ENCODE measurements at regions not wholly inside any gene's neighbourhood (a gene's known extent, or its start where the extent isn't known, plus 50 kb on each side); places are given as distances from the start of the nearest gene placed in this dataset.

DNA sequence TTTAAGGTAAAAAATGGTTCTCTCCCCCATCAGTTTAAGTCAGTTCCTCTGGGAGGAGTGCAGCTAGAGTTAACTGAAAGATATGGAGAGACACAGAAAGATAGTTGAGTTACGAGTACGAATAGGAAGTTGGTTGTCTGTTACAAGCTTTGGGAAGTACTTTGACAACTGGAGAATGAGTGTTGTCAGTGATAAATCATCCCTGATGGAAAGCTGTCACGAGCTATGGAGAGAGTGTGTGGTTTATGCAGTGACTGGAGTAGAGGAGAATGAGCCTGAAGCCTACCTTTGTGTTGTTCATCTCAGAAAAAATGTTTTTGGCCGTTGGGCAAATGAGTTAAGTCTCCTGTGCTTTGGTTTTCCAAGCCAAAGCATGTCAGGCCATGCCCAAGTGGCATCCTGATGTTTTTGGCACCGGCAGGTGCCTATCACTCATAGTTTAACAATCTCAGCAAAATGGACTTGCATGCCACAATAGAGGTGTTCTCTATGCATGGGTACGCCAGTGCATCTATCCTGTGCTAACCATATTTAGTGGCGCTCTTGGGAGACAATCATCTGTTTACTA, 350.2 kb downstream of the IRS2 start:
- Histone ChIP-seq H3K9ac (ENCODE audit: extremely low read depth, insufficient read length, low read length) (no peak overlapping the region), H3K4me1 (ENCODE audit: insufficient read depth, low read length) (no peaks in the 10 kb centered on the region), H3K4me2 (ENCODE audit: insufficient read depth, insufficient read length, low read length) (no peak overlapping the region), H4K8ac (replicated peaks; ENCODE audit: insufficient read length, low read depth, low read length) (no peak overlapping the region), H2BK120ac (ENCODE audit: low read depth, low read length, poor library complexity, severe bottlenecking) (no peak overlapping the region), H3K18ac (ENCODE audit: insufficient read length, low read depth, low read length) (no peak overlapping the region), H2BK20ac (ENCODE audit: low read depth, low read length, poor library complexity, severe bottlenecking) (no peak overlapping the region), H4K5ac (ENCODE audit: insufficient read length, low read depth, low read length) (no peak overlapping the region), H3K79me1 (ENCODE audit: insufficient read depth, low read depth, low read length, poor library complexity, severe bottlenecking) (no peaks in the 10 kb centered on the region), H2BK12ac (ENCODE audit: insufficient read length, low read depth, low read length) (no peak overlapping the region), H3K79me2 (ENCODE audit: insufficient read depth, low read length) (no peaks in the 10 kb centered on the region), H3K23ac (ENCODE audit: insufficient read length, low read depth, low read length) (no peak overlapping the region), H3K23me2 (ENCODE audit: insufficient read length, low read depth, low read length, poor library complexity, severe bottlenecking) (no peaks in the 10 kb centered on the region), H3T11ph (ENCODE audit: low read length) (no peak overlapping the region), H4K91ac (ENCODE audit: insufficient read length, low read depth, low read length) (no peak overlapping the region), H2BK15ac (ENCODE audit: low read depth, low read length) (no peak overlapping the region), H2BK5ac (ENCODE audit: insufficient read length, low read length) (no peak overlapping the region), H4K20me1 (ENCODE audit: control insufficient read depth, insufficient read depth, insufficient read length) (no peaks in the 10 kb centered on the region), H2AFZ (ENCODE audit: low read length) (no peak overlapping the region), H2AK5ac (ENCODE audit: insufficient read length, low read length) (no peak overlapping the region), H3K4ac (ENCODE audit: low read depth, low read length) (no peak overlapping the region), H3K9me3 (ENCODE audit: control insufficient read depth, low read depth, low read length) (no peaks in the 10 kb centered on the region), H3K27me3 (ENCODE audit: insufficient read depth, low read length) (no peaks in the 10 kb centered on the region), H3K14ac (ENCODE audit: insufficient read depth, low read length) (no peak overlapping the region), H3K56ac (ENCODE audit: insufficient read length, low read depth, low read length) (no peak overlapping the region), H3K27ac (ENCODE audit: insufficient read length, low read depth, low read length) (no peak overlapping the region)
- H3K4me3 Mint-ChIP-seq, result no peak overlapping the region
- H3K27ac Mint-ChIP-seq, result no peak overlapping the region
- H3K9me3 Mint-ChIP-seq, result peaks cover 23 to 31% of the 10 kb centered on the region in 2 experiments
- no peaks in the 10 kb centered on the region for H3K27me3 Mint-ChIP-seq (ENCODE audit: low read depth)
- no CpG with 5 or more reads among the region's 7 CpGs for WGBS (ENCODE audit: extremely low coverage, insufficient read length, low lambda C conversion rate)
- TF ChIP-seq CTCF (conservative IDR thresholded peaks at IDR 0.05), result no peak
- H3K4me1 Mint-ChIP-seq, result no peaks in the 10 kb centered on the region
- no peak for DNase-seq
- peaks cover 4 to 8% (median 5%) of the 10 kb centered on the region in 3 experiments; a peak in 6 of 7 replicates for H3K36me3 Mint-ChIP-seq (ENCODE audit: insufficient read depth in 1 of 3, low read depth in 3 of 3)

All from H9 (cell line).